ENCODE measurements at regions not wholly inside any gene's neighbourhood (a gene's known extent, or its start where the extent isn't known, plus 50 kb on each side); places are given as distances from the start of the nearest gene placed in this dataset.

GRCh38 chrX:66410806-66411205, 228.1 kb downstream of the EDA2R start:
- no peak for TF ChIP-seq CTCF (IDR thresholded peaks at IDR 0.05; ENCODE audit: low read length)
- TF ChIP-seq EZH2 (optimal IDR thresholded peaks at IDR 0.05; ENCODE audit: low read depth, low read length), result no peak
- no peak for TF ChIP-seq EZH2phosphoT487 (IDR thresholded peaks at IDR 0.05; ENCODE audit: low read length)
